ENCODE measurements at regions not wholly inside any gene's neighbourhood (a gene's known extent, or its start where the extent isn't known, plus 50 kb on each side); places are given as distances from the start of the nearest gene placed in this dataset.

GRCh38 chr19:32287086-32287485, 58.3 kb upstream of the ZNF507 start:
- TF ChIP-seq CTCF (conservative IDR thresholded peaks at IDR 0.05; ENCODE audit: low read length) (no peak), EZH2phosphoT487 (IDR thresholded peaks at IDR 0.05; ENCODE audit: borderline replicate concordance, low read depth, low read length) (no peak)
